ENCODE measurements at regions not wholly inside any gene's neighbourhood (a gene's known extent, or its start where the extent isn't known, plus 50 kb on each side); places are given as distances from the start of the nearest gene placed in this dataset.

DNA sequence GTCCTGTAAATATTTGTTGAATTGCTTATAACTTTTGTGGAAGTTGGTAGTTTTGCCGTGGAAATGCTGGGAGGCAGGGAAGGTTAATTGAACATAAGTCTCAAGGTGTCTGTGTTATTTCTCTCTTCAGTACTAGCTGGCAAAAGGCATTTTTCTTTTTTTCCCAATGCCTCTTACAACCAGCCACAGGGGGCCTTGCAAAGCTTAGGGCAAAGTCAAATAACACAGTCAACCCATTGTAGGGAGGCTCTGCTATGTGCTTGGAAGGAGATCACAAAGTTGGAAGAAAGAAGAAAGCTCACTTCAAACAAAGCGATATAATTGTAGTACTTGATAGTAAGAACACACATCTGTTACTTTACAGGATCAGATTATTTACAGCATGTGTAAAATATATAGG is 802.6 kb downstream of the PDHA2 start:
- TF ChIP-seq EGR1 (IDR thresholded peaks at IDR 0.05; ENCODE audit: low read depth in 2 of 2) (no peak), JUND (IDR thresholded peaks at IDR 0.05) (no peak)
- TF ChIP-seq, protein P1, sequence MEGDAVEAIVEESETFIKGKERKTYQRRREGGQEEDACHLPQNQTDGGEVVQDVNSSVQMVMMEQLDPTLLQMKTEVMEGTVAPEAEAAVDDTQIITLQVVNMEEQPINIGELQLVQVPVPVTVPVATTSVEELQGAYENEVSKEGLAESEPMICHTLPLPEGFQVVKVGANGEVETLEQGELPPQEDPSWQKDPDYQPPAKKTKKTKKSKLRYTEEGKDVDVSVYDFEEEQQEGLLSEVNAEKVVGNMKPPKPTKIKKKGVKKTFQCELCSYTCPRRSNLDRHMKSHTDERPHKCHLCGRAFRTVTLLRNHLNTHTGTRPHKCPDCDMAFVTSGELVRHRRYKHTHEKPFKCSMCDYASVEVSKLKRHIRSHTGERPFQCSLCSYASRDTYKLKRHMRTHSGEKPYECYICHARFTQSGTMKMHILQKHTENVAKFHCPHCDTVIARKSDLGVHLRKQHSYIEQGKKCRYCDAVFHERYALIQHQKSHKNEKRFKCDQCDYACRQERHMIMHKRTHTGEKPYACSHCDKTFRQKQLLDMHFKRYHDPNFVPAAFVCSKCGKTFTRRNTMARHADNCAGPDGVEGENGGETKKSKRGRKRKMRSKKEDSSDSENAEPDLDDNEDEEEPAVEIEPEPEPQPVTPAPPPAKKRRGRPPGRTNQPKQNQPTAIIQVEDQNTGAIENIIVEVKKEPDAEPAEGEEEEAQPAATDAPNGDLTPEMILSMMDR (IDR thresholded peaks at IDR 0.05; ENCODE audit: low read depth, low read length, missing input control), result no peak
- TF ChIP-seq, protein P2, sequence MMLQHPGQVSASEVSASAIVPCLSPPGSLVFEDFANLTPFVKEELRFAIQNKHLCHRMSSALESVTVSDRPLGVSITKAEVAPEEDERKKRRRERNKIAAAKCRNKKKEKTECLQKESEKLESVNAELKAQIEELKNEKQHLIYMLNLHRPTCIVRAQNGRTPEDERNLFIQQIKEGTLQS (IDR thresholded peaks at IDR 0.05), result no peak

Measured in liver (tissue), 3 donors.